Psoas muscle (tissue), 7 donors: ENCODE measurements at regions not wholly inside any gene's neighbourhood (a gene's known extent, or its start where the extent isn't known, plus 50 kb on each side); places are given as distances from the start of the nearest gene placed in this dataset.

ENCODE experiments used
- ATAC-seq, 4 donors: fragments of 200-7000 bp; cut with Tn5 transposase; one replicate each; pipeline ENCODE4 v1.9.1; 2020; ENCODE audit warnings: moderate library complexity in 3 of 4, mild to moderate bottlenecking in 2 of 4
- DNase-seq, 2 donors: peaks; one replicate each; pipeline ENCODE4 v3.0.0-alpha.2; 2020
- H3K27ac ChIP-seq: fragments of 200-600 bp; one replicate; pipeline ENCODE4 v1.8.0; 2022
- H3K27me3 ChIP-seq, 3 donors: fragments of 200-600 bp in 1 of 3; one replicate each; pipeline versions ENCODE4 v1.6.1 to v1.8.0; 2013 to 2022; ENCODE audit warnings: low read length in 2 of 3, mild to moderate bottlenecking in 2 of 3, moderate library complexity in 1 of 3; ENCODE audit not compliant: insufficient read depth in 3 of 3
- H3K36me3 ChIP-seq, 2 donors: fragments of 200-600 bp in 1 of 2; one replicate each; pipeline versions ENCODE4 v1.6.1 to v1.8.0; 2013 to 2022; ENCODE audit warnings: low read depth in 1 of 2, mild to moderate bottlenecking in 1 of 2, moderate library complexity in 1 of 2; ENCODE audit not compliant: insufficient read depth in 1 of 2
- H3K4me1 ChIP-seq: fragments of 200-600 bp; one replicate; pipeline ENCODE4 v1.8.0; 2022
- H3K4me3 ChIP-seq: fragments of 200-600 bp; one replicate; pipeline ENCODE4 v1.8.0; 2022; ENCODE audit warnings: mild to moderate bottlenecking
- H3K9me3 ChIP-seq: fragments of 200-600 bp; one replicate; pipeline ENCODE4 v1.8.0; 2022
- CTCF ChIP-seq: fragments of 200-600 bp; IDR thresholded peaks from one replicate; pipeline ENCODE4 v1.8.0; 2022; ENCODE audit warnings: antibody characterized with exemption
- WGBS, 3 donors: extraction: QIAGEN DNeasy Blood & Tissue Kit; methylation state at CpG; one replicate each; pipeline versions ENCODE4 v1.1.6 to v1.1.7; 2013; 5-methylcytosine and 5-hydroxymethylcytosine counted together
- intact Hi-C, 2 donors: fragments of 100-400 bp; cut with DNase I; formaldehyde crosslinking; loops; one replicate each; pipeline versions ENCODE4 v1.11.0 to v1.14.2; 2022
- donor health status: healthy with polysubstance abuse.
- donor health status: DM: no; HTN: no; CAD: no; lungs with moderate emphysema.
- donor health status: Bipolar disorder and iron deficiency.
- donor health status: healthy.
- donor health status: DM: yes; HTN: yes; CAD: no.
- donor health status: DM: no; HTN: no; CAD: no.
- donor health status: DM: yes; HTN: yes; CAD: no.

- H3K4me1 ChIP-seq, result no peaks in the 10 kb centered on the region
- no peak for DNase-seq
- intact Hi-C loops, result no loop called here
- H3K27me3 ChIP-seq, result no peaks in the 10 kb centered on the region
- H3K4me3 ChIP-seq, result no peak overlapping the region
- 51 to 63% (median 59%) methylated on average over 5 of the region's 5 CpGs for WGBS, 3 donors
- H3K36me3 ChIP-seq, result no peaks in the 10 kb centered on the region
- ATAC-seq, result no peak
- no peaks in the 10 kb centered on the region for H3K9me3 ChIP-seq
- no peak for TF ChIP-seq CTCF
- H3K27ac ChIP-seq, result no peak overlapping the region
Measured at GRCh38 chr19:33947265-33947964, 150.7 kb downstream of the KCTD15 start.

- DNase-seq (no peak), ATAC-seq (no peak)
- intact Hi-C loops, result no loop called here
- no peak for TF ChIP-seq CTCF
- 51 to 60% (median 56%) methylated on average over 8 of the region's 8 CpGs for WGBS, 3 donors
- Histone ChIP-seq H3K9me3 (no peaks in the 10 kb centered on the region), H3K4me3 (no peak overlapping the region), H3K36me3 (no peaks in the 10 kb centered on the region), H3K27me3 (no peaks in the 10 kb centered on the region), H3K27ac (no peak overlapping the region), H3K4me1 (no peaks in the 10 kb centered on the region)
Measured at GRCh38 chr19:33948651-33949335, 152.1 kb downstream of the KCTD15 start.

- H3K27ac ChIP-seq, result no peak overlapping the region
- ATAC-seq (no peak), DNase-seq (no peak)
- no peak for TF ChIP-seq CTCF
- intact Hi-C loops, result no loop called here
- no peak overlapping the region for H3K4me3 ChIP-seq
- H3K9me3 ChIP-seq, result no peaks in the 10 kb centered on the region
- WGBS, 3 donors, result 67 to 74% (median 70%) methylated on average over 17 of the region's 17 CpGs
- no peaks in the 10 kb centered on the region for H3K27me3 ChIP-seq
- H3K4me1 ChIP-seq, result no peaks in the 10 kb centered on the region
- H3K36me3 ChIP-seq, result no peaks in the 10 kb centered on the region
Measured at GRCh38 chr19:33950091-33950750, 153.6 kb downstream of the KCTD15 start.

- no peak overlapping the region for H3K27ac ChIP-seq
- intact Hi-C loops, result no loop called here
- no peaks in the 10 kb centered on the region for H3K27me3 ChIP-seq
- H3K4me3 ChIP-seq, result no peak overlapping the region
- no peak for ATAC-seq
- no peaks in the 10 kb centered on the region for H3K9me3 ChIP-seq
- DNase-seq, result no peak
- TF ChIP-seq CTCF, result no peak
- H3K36me3 ChIP-seq, result no peaks in the 10 kb centered on the region
- 64 to 81% (median 70%) methylated on average over 8 of the region's 8 CpGs for WGBS, 3 donors
- no peaks in the 10 kb centered on the region for H3K4me1 ChIP-seq
Measured at GRCh38 chr19:33953023-33953422, 156.4 kb downstream of the KCTD15 start.
